Fibroblast of lung (primary cell): ENCODE measurements at regions not wholly inside any gene's neighbourhood (a gene's known extent, or its start where the extent isn't known, plus 50 kb on each side); places are given as distances from the start of the nearest gene placed in this dataset.

Source experiments
- DNase-seq, 2 donors: peaks; one replicate each; pipeline versions ENCODE4 v3.0.0 to v3.0.0-alpha.2; 2010; ENCODE audit warnings: low read depth in 2 of 2
- H2AFZ ChIP-seq: 2 replicates; pipeline ENCODE4 v1.5.1; 2012; ENCODE audit warnings: low read length, control low read depth, inconsistent platforms
- H3K27ac ChIP-seq: 2 replicates; pipeline ENCODE4 v1.5.1; 2011; ENCODE audit warnings: low read length, control low read depth; ENCODE audit not compliant: insufficient read depth
- H3K27me3 ChIP-seq: 2 replicates; pipeline ENCODE4 v1.5.1; 2011; ENCODE audit warnings: mild to moderate bottlenecking, low read length; ENCODE audit not compliant: control insufficient read depth, insufficient read depth
- H3K36me3 ChIP-seq: 2 replicates; pipeline ENCODE4 v1.5.1; 2011; ENCODE audit warnings: low read length; ENCODE audit not compliant: control insufficient read depth, insufficient read depth
- H3K4me1 ChIP-seq: 2 replicates; pipeline ENCODE4 v1.5.1; 2011; ENCODE audit warnings: low read length; ENCODE audit not compliant: control insufficient read depth, insufficient read depth; ENCODE audit errors: extremely low read depth
- H3K4me2 ChIP-seq: 2 replicates; pipeline ENCODE4 v1.5.1; 2011; ENCODE audit warnings: low read length, control low read depth; ENCODE audit not compliant: insufficient read depth; ENCODE audit errors: extremely low read depth
- H3K4me3 ChIP-seq, 4 experiments: fragments of 200-600 bp in 1 of 4; sonication (generic) in 1 of 4; replicated peaks in 1 of 4; 2 replicates each; pipeline ENCODE4 v1.5.1; 2011 to 2016; ENCODE audit warnings: low read length in 4 of 4, low read depth in 3 of 4, mild to moderate bottlenecking in 3 of 4, control low read depth in 2 of 4, inconsistent platforms in 1 of 4, mixed read lengths in 1 of 4; ENCODE audit not compliant: insufficient read depth in 1 of 4; ENCODE audit errors: control extremely low read depth in 1 of 4
- H3K79me2 ChIP-seq: 2 replicates; pipeline ENCODE4 v1.5.1; 2012; ENCODE audit warnings: mild to moderate bottlenecking, low read length, inconsistent platforms; ENCODE audit not compliant: control insufficient read depth, insufficient read depth
- H3K9ac ChIP-seq: 2 replicates; pipeline ENCODE4 v1.5.1; 2011; ENCODE audit warnings: mild to moderate bottlenecking, low read length, control low read depth; ENCODE audit not compliant: insufficient read depth
- H3K9me3 ChIP-seq: 2 replicates; pipeline ENCODE4 v1.5.1; 2012; ENCODE audit warnings: low read depth, low read length; ENCODE audit not compliant: control insufficient read depth, insufficient read depth
- H4K20me1 ChIP-seq: 2 replicates; pipeline ENCODE4 v1.5.1; 2011; ENCODE audit warnings: low read length; ENCODE audit not compliant: control insufficient read depth, insufficient read depth; ENCODE audit errors: extremely low read depth
- CTCF ChIP-seq, 2 donors: IDR thresholded peaks in 1 of 2; conservative IDR thresholded peaks in 1 of 2; 1 replicate in 1 of 2; 2 replicates in 1 of 2; pipeline ENCODE4 v1.5.1; 2011 to 2012; ENCODE audit warnings: low read length in 2 of 2, control low read depth in 1 of 2, inconsistent platforms in 1 of 2, low read depth in 1 of 2, mild to moderate bottlenecking in 1 of 2
- EZH2 ChIP-seq: IDR thresholded peaks from 2 replicates; pipeline ENCODE4 v1.5.1; 2012; ENCODE audit warnings: low read length, control low read depth, mild to moderate bottlenecking; ENCODE audit errors: missing control alignments

- no peak for TF ChIP-seq CTCF (conservative IDR thresholded peaks at IDR 0.05 in 1 of 2, IDR thresholded peaks at IDR 0.05 in 1 of 2; ENCODE audit: low read depth in 1 of 2, low read length in 2 of 2)
- no peak for TF ChIP-seq EZH2
- Histone ChIP-seq H3K4me1 (no peaks in the 10 kb centered on the region), H3K9ac (no peak overlapping the region), H3K27ac (no peak overlapping the region), H3K36me3 (no peaks in the 10 kb centered on the region), H3K79me2 (no peaks in the 10 kb centered on the region), H4K20me1 (no peaks in the 10 kb centered on the region), H3K9me3 (no peaks in the 10 kb centered on the region), H2AFZ (no peak overlapping the region), H3K4me2 (no peak overlapping the region), H3K4me3 (no peak overlapping the region), H3K27me3 (no peaks in the 10 kb centered on the region)
- DNase-seq = no peak
Measured at GRCh38 chr12:28830491-28830890, 318.6 kb upstream of the FAR2 start.

- H3K79me2 ChIP-seq = no peaks in the 10 kb centered on the region
- DNase-seq = no peak
- no peaks in the 10 kb centered on the region for H3K36me3 ChIP-seq
- H3K27me3 ChIP-seq = no peaks in the 10 kb centered on the region
- no peak for TF ChIP-seq CTCF (conservative IDR thresholded peaks at IDR 0.05 in 1 of 2, IDR thresholded peaks at IDR 0.05 in 1 of 2; ENCODE audit: low read depth in 1 of 2, low read length in 2 of 2)
- no peak for TF ChIP-seq EZH2
- H4K20me1 ChIP-seq = no peaks in the 10 kb centered on the region
- H2AFZ ChIP-seq = no peak overlapping the region
- no peak overlapping the region for H3K27ac ChIP-seq
- no peaks in the 10 kb centered on the region for H3K9me3 ChIP-seq
- H3K9ac ChIP-seq = no peak overlapping the region
- no peaks in the 10 kb centered on the region for H3K4me1 ChIP-seq
- no peak overlapping the region for H3K4me2 ChIP-seq
- H3K4me3 ChIP-seq = no peak overlapping the region
Measured at GRCh38 chr12:28844718-28845117, 304.4 kb upstream of the FAR2 start.

GRCh38 chr12:28851781-28852180 is 297.3 kb upstream of the FAR2 start:
- no peak overlapping the region for H3K9ac ChIP-seq
- no peak overlapping the region for H2AFZ ChIP-seq
- no peaks in the 10 kb centered on the region for H4K20me1 ChIP-seq
- no peaks in the 10 kb centered on the region for H3K9me3 ChIP-seq
- no peak overlapping the region for H3K4me3 ChIP-seq
- H3K4me1 ChIP-seq = no peaks in the 10 kb centered on the region
- no peak overlapping the region for H3K4me2 ChIP-seq
- H3K79me2 ChIP-seq = no peaks in the 10 kb centered on the region
- peak in 1 of 2 donors; percentile 55 for DNase-seq
- H3K27ac ChIP-seq = no peak overlapping the region
- TF ChIP-seq EZH2 = no peak
- TF ChIP-seq CTCF (conservative IDR thresholded peaks at IDR 0.05 in 1 of 2, IDR thresholded peaks at IDR 0.05 in 1 of 2; ENCODE audit: low read depth in 1 of 2, low read length in 2 of 2) = no peak
- no peaks in the 10 kb centered on the region for H3K36me3 ChIP-seq
- no peaks in the 10 kb centered on the region for H3K27me3 ChIP-seq
